Neural cell (in vitro differentiated cells): ENCODE measurements at regions not wholly inside any gene's neighbourhood (a gene's known extent, or its start where the extent isn't known, plus 50 kb on each side); places are given as distances from the start of the nearest gene placed in this dataset.

Source experiments
- H2AFZ ChIP-seq: fragments of 200-600, 300-800 bp; sonication (generic), shearing (Covaris generic); 2 replicates; pipeline ENCODE4 v1.6.0; 2014; ENCODE audit warnings: low read depth, mild to moderate bottlenecking, antibody characterized with exemption, low read length, moderate library complexity
- H3F3A ChIP-seq: fragments of 200-600 bp; shearing (Covaris generic); 2 replicates; pipeline ENCODE4 v1.6.1; 2016; ENCODE audit warnings: mild to moderate bottlenecking, moderate library complexity, mixed read lengths, antibody characterized with exemption, low read length; ENCODE audit not compliant: insufficient read depth, poor library complexity, severe bottlenecking
- H3K27ac ChIP-seq: fragments of 200-600, 300-800 bp; sonication (generic), shearing (Covaris generic); 2 replicates; pipeline ENCODE4 v1.5.1; 2014; ENCODE audit warnings: mild to moderate bottlenecking, low read length, moderate library complexity
- H3K27me3 ChIP-seq: fragments of 300-800, 200-600 bp; sonication (generic), shearing (Covaris generic); 2 replicates; pipeline ENCODE4 v1.6.0; 2014; ENCODE audit warnings: mild to moderate bottlenecking, low read depth, low read length, moderate library complexity; ENCODE audit not compliant: insufficient read depth
- H3K36me3 ChIP-seq: fragments of 300-800, 200-600 bp; sonication (generic), shearing (Covaris generic); 2 replicates; pipeline ENCODE4 v1.5.1; 2014; ENCODE audit warnings: mild to moderate bottlenecking, antibody characterized with exemption, low read length, moderate library complexity; ENCODE audit not compliant: insufficient read depth
- H3K4me2 ChIP-seq: fragments of 300-800, 200-600 bp; sonication (generic), shearing (Covaris generic); 2 replicates; pipeline ENCODE4 v1.6.0; 2014; ENCODE audit warnings: mild to moderate bottlenecking, low read length
- H3K4me3 ChIP-seq: fragments of 300-800, 200-600 bp; sonication (generic), shearing (Covaris generic); 2 replicates; pipeline ENCODE4 v1.5.1; 2014; ENCODE audit warnings: mild to moderate bottlenecking, low read length, moderate library complexity
- H3K79me2 ChIP-seq: fragments of 200-600 bp; shearing (Covaris generic); replicated peaks from 2 replicates; pipeline ENCODE4 v1.6.0; 2014; ENCODE audit warnings: mild to moderate bottlenecking, low read length, moderate library complexity; ENCODE audit not compliant: insufficient read depth
- H3K9ac ChIP-seq: fragments of 300-800, 200-600 bp; sonication (generic), shearing (Covaris generic); 2 replicates; pipeline ENCODE4 v1.6.1; 2016; ENCODE audit warnings: mild to moderate bottlenecking, low read length, mixed read lengths
- H3K9me2 ChIP-seq: fragments of 200-600 bp; shearing (Covaris generic); 2 replicates; pipeline ENCODE4 v1.6.1; 2016; ENCODE audit warnings: mild to moderate bottlenecking, low read length, mixed read lengths; ENCODE audit not compliant: insufficient read depth
- H3K9me3 ChIP-seq: fragments of 200-600, 300-800 bp; sonication (generic), shearing (Covaris generic); 2 replicates; pipeline ENCODE4 v1.6.1; 2016; ENCODE audit warnings: mild to moderate bottlenecking, mixed run types, low read length, moderate library complexity, mixed read lengths
- H4K20me1 ChIP-seq: fragments of 200-600 bp; shearing (Covaris generic); 2 replicates; pipeline ENCODE4 v1.6.1; 2016; ENCODE audit warnings: mild to moderate bottlenecking, mixed run types; ENCODE audit not compliant: insufficient read depth
- EP300 ChIP-seq: fragments of 450-650 bp; conservative IDR thresholded peaks from 2 replicates; pipeline ENCODE4 v1.6.1; 2014; ENCODE audit warnings: antibody characterized with exemption, mild to moderate bottlenecking, moderate library complexity; ENCODE audit not compliant: poor library complexity, severe bottlenecking
- EZH2 ChIP-seq: fragments of 200-600, 300-800 bp; shearing (Covaris generic), sonication (generic); IDR thresholded peaks from 2 replicates; pipeline ENCODE4 v1.6.1; 2014; ENCODE audit warnings: antibody characterized with exemption, low read length, borderline replicate concordance, mild to moderate bottlenecking; ENCODE audit not compliant: insufficient read depth, poor library complexity, severe bottlenecking
- MXI1 ChIP-seq: fragments of 450-650 bp; conservative IDR thresholded peaks from 2 replicates; pipeline ENCODE4 v1.6.1; 2014; ENCODE audit warnings: antibody characterized with exemption, mild to moderate bottlenecking; ENCODE audit not compliant: poor library complexity, severe bottlenecking
- POLR2AphosphoS5 ChIP-seq: IDR thresholded peaks from 2 replicates; pipeline ENCODE4 v1.6.1; 2012
- RAD21 ChIP-seq: fragments of 450-650 bp; conservative IDR thresholded peaks from 2 replicates; pipeline ENCODE4 v1.6.1; 2014; ENCODE audit warnings: antibody characterized with exemption, mild to moderate bottlenecking, moderate library complexity
- SMC3 ChIP-seq: fragments of 450-650 bp; conservative IDR thresholded peaks from 2 replicates; pipeline ENCODE4 v1.6.1; 2014; ENCODE audit warnings: antibody characterized with exemption, mild to moderate bottlenecking, moderate library complexity; ENCODE audit not compliant: poor library complexity
- TAF1 ChIP-seq: IDR thresholded peaks from 2 replicates; pipeline ENCODE4 v1.6.1; 2012; ENCODE audit warnings: low read depth
- TF ChIP-seq, protein P1 (sequence below): IDR thresholded peaks from 2 replicates; pipeline ENCODE4 v1.6.1; 2012; ENCODE audit warnings: borderline replicate concordance
- TF ChIP-seq, protein P2 (sequence below): fragments of 450-650 bp; IDR thresholded peaks from 2 replicates; pipeline ENCODE4 v1.5.1; 2014; ENCODE audit warnings: antibody characterized with exemption, mild to moderate bottlenecking, moderate library complexity; ENCODE audit not compliant: poor library complexity, severe bottlenecking

DNA sequence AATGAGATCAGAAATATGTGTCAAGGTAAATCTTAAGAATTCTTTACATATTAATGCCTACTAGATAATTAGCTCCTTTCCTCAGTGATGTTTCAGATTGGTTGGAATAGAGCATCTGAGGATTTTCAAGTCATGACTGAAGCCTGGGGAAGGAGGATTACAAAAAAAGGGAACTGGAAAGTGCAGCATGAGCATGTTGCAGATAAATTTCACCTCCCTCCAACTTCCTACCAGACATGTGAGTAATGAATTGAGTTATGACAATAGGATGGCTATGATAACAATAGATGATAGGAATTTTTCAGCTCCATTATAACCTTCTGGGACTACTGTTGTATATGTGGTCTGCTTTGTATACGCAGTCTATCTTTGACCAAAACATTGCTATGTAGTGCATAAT lies 104.2 kb upstream of the RAB18 start:
- Histone ChIP-seq H3K79me2 (no peaks in the 10 kb centered on the region), H3K9me3 (no peaks in the 10 kb centered on the region), H3K9ac (no peak overlapping the region), H3K9me2 (no peaks in the 10 kb centered on the region), H3K4me3 (no peak overlapping the region), H3K27ac (no peak overlapping the region), H2AFZ (no peak overlapping the region), H3K27me3 (no peaks in the 10 kb centered on the region), H3K36me3 (no peaks in the 10 kb centered on the region), H4K20me1 (no peaks in the 10 kb centered on the region), H3F3A (no peaks in the 10 kb centered on the region), H3K4me2 (no peak overlapping the region)
- TF ChIP-seq EZH2 (no peak), TAF1 (no peak), SMC3 (no peak), MXI1 (no peak), POLR2AphosphoS5 (no peak), RAD21 (no peak), EP300 (no peak)
- TF ChIP-seq, protein P1, sequence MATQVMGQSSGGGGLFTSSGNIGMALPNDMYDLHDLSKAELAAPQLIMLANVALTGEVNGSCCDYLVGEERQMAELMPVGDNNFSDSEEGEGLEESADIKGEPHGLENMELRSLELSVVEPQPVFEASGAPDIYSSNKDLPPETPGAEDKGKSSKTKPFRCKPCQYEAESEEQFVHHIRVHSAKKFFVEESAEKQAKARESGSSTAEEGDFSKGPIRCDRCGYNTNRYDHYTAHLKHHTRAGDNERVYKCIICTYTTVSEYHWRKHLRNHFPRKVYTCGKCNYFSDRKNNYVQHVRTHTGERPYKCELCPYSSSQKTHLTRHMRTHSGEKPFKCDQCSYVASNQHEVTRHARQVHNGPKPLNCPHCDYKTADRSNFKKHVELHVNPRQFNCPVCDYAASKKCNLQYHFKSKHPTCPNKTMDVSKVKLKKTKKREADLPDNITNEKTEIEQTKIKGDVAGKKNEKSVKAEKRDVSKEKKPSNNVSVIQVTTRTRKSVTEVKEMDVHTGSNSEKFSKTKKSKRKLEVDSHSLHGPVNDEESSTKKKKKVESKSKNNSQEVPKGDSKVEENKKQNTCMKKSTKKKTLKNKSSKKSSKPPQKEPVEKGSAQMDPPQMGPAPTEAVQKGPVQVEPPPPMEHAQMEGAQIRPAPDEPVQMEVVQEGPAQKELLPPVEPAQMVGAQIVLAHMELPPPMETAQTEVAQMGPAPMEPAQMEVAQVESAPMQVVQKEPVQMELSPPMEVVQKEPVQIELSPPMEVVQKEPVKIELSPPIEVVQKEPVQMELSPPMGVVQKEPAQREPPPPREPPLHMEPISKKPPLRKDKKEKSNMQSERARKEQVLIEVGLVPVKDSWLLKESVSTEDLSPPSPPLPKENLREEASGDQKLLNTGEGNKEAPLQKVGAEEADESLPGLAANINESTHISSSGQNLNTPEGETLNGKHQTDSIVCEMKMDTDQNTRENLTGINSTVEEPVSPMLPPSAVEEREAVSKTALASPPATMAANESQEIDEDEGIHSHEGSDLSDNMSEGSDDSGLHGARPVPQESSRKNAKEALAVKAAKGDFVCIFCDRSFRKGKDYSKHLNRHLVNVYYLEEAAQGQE: no peak
- TF ChIP-seq, protein P2, sequence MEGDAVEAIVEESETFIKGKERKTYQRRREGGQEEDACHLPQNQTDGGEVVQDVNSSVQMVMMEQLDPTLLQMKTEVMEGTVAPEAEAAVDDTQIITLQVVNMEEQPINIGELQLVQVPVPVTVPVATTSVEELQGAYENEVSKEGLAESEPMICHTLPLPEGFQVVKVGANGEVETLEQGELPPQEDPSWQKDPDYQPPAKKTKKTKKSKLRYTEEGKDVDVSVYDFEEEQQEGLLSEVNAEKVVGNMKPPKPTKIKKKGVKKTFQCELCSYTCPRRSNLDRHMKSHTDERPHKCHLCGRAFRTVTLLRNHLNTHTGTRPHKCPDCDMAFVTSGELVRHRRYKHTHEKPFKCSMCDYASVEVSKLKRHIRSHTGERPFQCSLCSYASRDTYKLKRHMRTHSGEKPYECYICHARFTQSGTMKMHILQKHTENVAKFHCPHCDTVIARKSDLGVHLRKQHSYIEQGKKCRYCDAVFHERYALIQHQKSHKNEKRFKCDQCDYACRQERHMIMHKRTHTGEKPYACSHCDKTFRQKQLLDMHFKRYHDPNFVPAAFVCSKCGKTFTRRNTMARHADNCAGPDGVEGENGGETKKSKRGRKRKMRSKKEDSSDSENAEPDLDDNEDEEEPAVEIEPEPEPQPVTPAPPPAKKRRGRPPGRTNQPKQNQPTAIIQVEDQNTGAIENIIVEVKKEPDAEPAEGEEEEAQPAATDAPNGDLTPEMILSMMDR: no peak

GRCh38 chr10:27393961-27394360 lies 110.1 kb upstream of the RAB18 start:
- H3K9ac ChIP-seq: no peak overlapping the region
- no peaks in the 10 kb centered on the region for H3K36me3 ChIP-seq
- H3K27ac ChIP-seq: no peak overlapping the region
- H3K9me3 ChIP-seq: no peaks in the 10 kb centered on the region
- H3K27me3 ChIP-seq: no peaks in the 10 kb centered on the region
- no peaks in the 10 kb centered on the region for H4K20me1 ChIP-seq
- no peak overlapping the region for H3K4me3 ChIP-seq
- H3K4me2 ChIP-seq: no peak overlapping the region
- no peaks in the 10 kb centered on the region for H3F3A ChIP-seq
- no peaks in the 10 kb centered on the region for H3K79me2 ChIP-seq
- H3K9me2 ChIP-seq: no peaks in the 10 kb centered on the region
- no peak for TF ChIP-seq MXI1
- TF ChIP-seq EZH2: no peak
- TF ChIP-seq TAF1: no peak
- no peak for TF ChIP-seq POLR2AphosphoS5
- TF ChIP-seq, protein P2: no peak
- no peak for TF ChIP-seq EP300
- TF ChIP-seq, protein P1: no peak
- TF ChIP-seq RAD21: no peak
- no peak for TF ChIP-seq SMC3
- H2AFZ ChIP-seq: no peak overlapping the region
